H1 (cell line): ENCODE measurements at regions not wholly inside any gene's neighbourhood (a gene's known extent, or its start where the extent isn't known, plus 50 kb on each side); places are given as distances from the start of the nearest gene placed in this dataset.

Source experiments
- CTCF ChIA-PET: fragments of 300-600 bp; sonication (Branson Sonifier 250); formaldehyde crosslinking; loops from one replicate; lab custom pipeline; 2021; ENCODE audit not compliant: partially characterized antibody; lab: Charles Lee
- POLR2A ChIA-PET: fragments of 300-600 bp; sonication (Branson Sonifier 250); formaldehyde crosslinking; loops from one replicate; lab custom pipeline; 2021; ENCODE audit warnings: inconsistent platforms; ENCODE audit not compliant: partially characterized antibody; lab: Charles Lee
- DNase-seq, 2 experiments: peaks; one replicate each; pipeline versions ENCODE4 v3.0.0 to v3.0.0-alpha.2; 2010 to 2022; ENCODE audit warnings: low spot score in 2 of 2, low read depth in 1 of 2, mixed read lengths in 1 of 2
- FAIRE-seq: peaks from 2 replicates; lab custom pipeline; 2011; peaks lifted over from hg19 to GRCh38; lab: Jason Lieb, UNC
- H2AFZ ChIP-seq: 2 replicates; pipeline ENCODE4 v1.8.1; 2012; ENCODE audit warnings: low read length, inconsistent platforms
- H2AK5ac ChIP-seq: 2 replicates; pipeline ENCODE4 v1.6.1; 2013; ENCODE audit warnings: low read depth, low read length
- H2BK120ac ChIP-seq: replicated peaks from 2 replicates; pipeline ENCODE3; 2013; ENCODE audit warnings: low read depth, low read length, inconsistent platforms
- H2BK12ac ChIP-seq: 2 replicates; pipeline ENCODE4 v1.6.1; 2013; ENCODE audit warnings: low read depth, low read length
- H2BK15ac ChIP-seq: 2 replicates; pipeline ENCODE4 v1.6.1; 2013; ENCODE audit warnings: low read length
- H2BK20ac ChIP-seq: 2 replicates; pipeline ENCODE4 v1.6.1; 2013; ENCODE audit warnings: low read length
- H2BK5ac ChIP-seq: 2 replicates; pipeline ENCODE4 v1.6.1; 2013; ENCODE audit warnings: low read depth, low read length
- H3K14ac ChIP-seq: 2 replicates; pipeline ENCODE4 v1.6.1; 2013; ENCODE audit warnings: inconsistent platforms; ENCODE audit not compliant: insufficient read length
- H3K18ac ChIP-seq: 2 replicates; pipeline ENCODE4 v1.6.1; 2013; ENCODE audit warnings: low read length; ENCODE audit errors: extremely low read depth
- H3K23ac ChIP-seq: 2 replicates; pipeline ENCODE4 v1.6.1; 2013; ENCODE audit warnings: inconsistent platforms; ENCODE audit not compliant: insufficient read length
- H3K23me2 ChIP-seq: 2 replicates; pipeline ENCODE4 v1.6.1; 2013; ENCODE audit warnings: low read depth, low read length
- H3K27ac ChIP-seq: 2 replicates; pipeline ENCODE4 v1.6.1; 2011; ENCODE audit warnings: low read depth, low read length, inconsistent platforms
- H3K27me3 ChIP-seq, 4 experiments: replicated peaks in 1 of 4; 1 replicate in 1 of 4; 2 replicates in 3 of 4; pipeline versions ENCODE4 v1.6.1 to v1.8.1; 2011 to 2013; ENCODE audit warnings: low read length in 3 of 4, mild to moderate bottlenecking in 3 of 4, inconsistent platforms in 2 of 4, mixed read lengths in 2 of 4, moderate library complexity in 1 of 4; ENCODE audit not compliant: control insufficient read depth in 3 of 4, insufficient read depth in 3 of 4; ENCODE audit errors: extremely low read depth in 1 of 4
- H3K36me3 ChIP-seq, 4 experiments: 2 replicates each; pipeline versions ENCODE4 v1.6.1 to v1.8.1; 2011 to 2013; ENCODE audit warnings: mild to moderate bottlenecking in 4 of 4, low read length in 3 of 4, moderate library complexity in 2 of 4, control low read depth in 1 of 4, inconsistent platforms in 1 of 4; ENCODE audit not compliant: insufficient read depth in 4 of 4, control insufficient read depth in 2 of 4
- H3K4ac ChIP-seq: replicated peaks from 2 replicates; pipeline ENCODE3; 2013; ENCODE audit warnings: low read length, low read depth, mixed read lengths, inconsistent platforms; ENCODE audit not compliant: insufficient read length
- H3K4me1 ChIP-seq, 4 experiments: replicated peaks in 1 of 4; 1 replicate in 1 of 4; 2 replicates in 3 of 4; pipeline versions ENCODE4 v1.6.1 to v1.8.1; 2011 to 2013; ENCODE audit warnings: low read length in 3 of 4, inconsistent platforms in 2 of 4, mixed read lengths in 1 of 4; ENCODE audit not compliant: insufficient read depth in 4 of 4, control insufficient read depth in 3 of 4
- H3K4me2 ChIP-seq, 2 experiments: 2 replicates each; pipeline versions ENCODE4 v1.6.1 to v1.8.1; 2011 to 2013; ENCODE audit warnings: low read depth in 2 of 2, low read length in 2 of 2, control low read depth in 1 of 2, inconsistent platforms in 1 of 2, mild to moderate bottlenecking in 1 of 2; ENCODE audit not compliant: insufficient read depth in 1 of 2
- H3K4me3 ChIP-seq, 4 experiments: fragments of 200-600, 300-600 bp in 1 of 4; sonication (generic), shearing (Covaris generic), sonication (Bioruptor Twin) in 1 of 4; 2 replicates each; pipeline versions ENCODE4 v1.5.1 to v1.8.1; 2011 to 2016; ENCODE audit warnings: low read length in 4 of 4, low read depth in 3 of 4, control low read depth in 2 of 4, inconsistent platforms in 2 of 4, mild to moderate bottlenecking in 2 of 4, mixed read lengths in 1 of 4, moderate library complexity in 1 of 4; ENCODE audit not compliant: insufficient read depth in 2 of 4; ENCODE audit errors: extremely low read depth in 1 of 4
- H3K56ac ChIP-seq: replicated peaks from 2 replicates; pipeline ENCODE3; 2013; ENCODE audit warnings: low read depth, mild to moderate bottlenecking, mixed read lengths, low read length, inconsistent platforms; ENCODE audit not compliant: insufficient read length
- H3K79me1 ChIP-seq: 2 replicates; pipeline ENCODE4 v1.6.1; 2013; ENCODE audit warnings: low read depth, low read length, control low read depth
- H3K79me2 ChIP-seq, 2 experiments: 2 replicates each; pipeline versions ENCODE4 v1.6.1 to v1.8.1; 2012 to 2013; ENCODE audit warnings: low read length in 2 of 2, mild to moderate bottlenecking in 2 of 2, inconsistent platforms in 1 of 2; ENCODE audit not compliant: insufficient read depth in 2 of 2, control insufficient read depth in 1 of 2
- H3K9ac ChIP-seq, 4 experiments: replicated peaks in 1 of 4; 1 replicate in 1 of 4; 2 replicates in 3 of 4; pipeline versions ENCODE4 v1.6.1 to v1.8.1; 2011 to 2013; ENCODE audit warnings: low read depth in 3 of 4, low read length in 3 of 4, control low read depth in 2 of 4, mild to moderate bottlenecking in 2 of 4, moderate library complexity in 2 of 4, inconsistent platforms in 1 of 4; ENCODE audit errors: extremely low read depth in 1 of 4
- H3K9me3 ChIP-seq, 2 experiments: 2 replicates each; pipeline versions ENCODE4 v1.6.1 to v1.8.1; 2012 to 2013; ENCODE audit warnings: mild to moderate bottlenecking in 2 of 2, moderate library complexity in 2 of 2, control low read depth in 1 of 2, inconsistent platforms in 1 of 2, low read depth in 1 of 2, low read length in 1 of 2, mixed read lengths in 1 of 2; ENCODE audit not compliant: insufficient read depth in 2 of 2
- H4K20me1 ChIP-seq, 2 experiments: replicated peaks in 1 of 2; 2 replicates each; pipeline versions ENCODE3 to v1.8.1; 2011 to 2013; ENCODE audit warnings: inconsistent platforms in 2 of 2, low read length in 2 of 2, mild to moderate bottlenecking in 1 of 2; ENCODE audit not compliant: insufficient read depth in 2 of 2, control insufficient read depth in 1 of 2
- H4K5ac ChIP-seq: 2 replicates; pipeline ENCODE4 v1.6.1; 2013; ENCODE audit warnings: low read length, low read depth, mixed read lengths, inconsistent platforms; ENCODE audit not compliant: insufficient read length
- H4K8ac ChIP-seq: 2 replicates; pipeline ENCODE4 v1.8.0; 2013; ENCODE audit warnings: mild to moderate bottlenecking, moderate library complexity, low read length, inconsistent platforms; ENCODE audit not compliant: insufficient read depth; ENCODE audit errors: extremely low read depth
- H4K91ac ChIP-seq: replicated peaks from 2 replicates; pipeline ENCODE3; 2013; ENCODE audit warnings: low read length, mixed read lengths, inconsistent platforms; ENCODE audit not compliant: insufficient read length
- EP300 ChIP-seq, 2 experiments: IDR thresholded peaks; 1 replicate in 1 of 2; 2 replicates in 1 of 2; pipeline ENCODE4 v1.6.1; 2011 to 2012; ENCODE audit warnings: low read depth in 2 of 2, low read length in 2 of 2, mild to moderate bottlenecking in 2 of 2, borderline replicate concordance in 1 of 2, inconsistent platforms in 1 of 2, moderate library complexity in 1 of 2
- MAFK ChIP-seq: IDR thresholded peaks from 2 replicates; pipeline ENCODE4 v1.6.1; 2012; ENCODE audit warnings: low read depth, mild to moderate bottlenecking, improper control_type of control experiment, low read length
- SIX5 ChIP-seq: IDR thresholded peaks from 2 replicates; pipeline ENCODE4 v1.6.1; 2011; ENCODE audit warnings: mild to moderate bottlenecking, low read depth, low read length
- SUZ12 ChIP-seq: fragments of 200-600 bp; sonication (generic); IDR thresholded peaks from 2 replicates; pipeline ENCODE4 v1.6.1; 2012; ENCODE audit warnings: mild to moderate bottlenecking, inconsistent platforms, low read length, moderate library complexity, mixed read lengths
- TEAD4 ChIP-seq: IDR thresholded peaks from 2 replicates; pipeline ENCODE4 v1.6.1; 2012; ENCODE audit warnings: low read depth, low read length, inconsistent platforms, mixed read lengths
- WGBS, 2 experiments: shearing (Covaris generic) in 1 of 2; methylation state at CpG; one replicate each; pipeline versions ENCODE4 v1.1.6 to v1.1.7; 2013 to 2015; ENCODE audit warnings: low lambda C conversion rate in 2 of 2, mixed read lengths in 2 of 2, inconsistent platforms in 1 of 2, low coverage in 1 of 2, missing lambda C conversion rate in 1 of 2; ENCODE audit not compliant: insufficient replicate concordance in 2 of 2, insufficient coverage in 1 of 2, insufficient read length in 1 of 2; ENCODE audit errors: extremely low coverage in 1 of 2, missing lambda C conversion rate in 1 of 2; 5-methylcytosine and 5-hydroxymethylcytosine counted together

- H3K14ac ChIP-seq, result no peak overlapping the region
- no peak overlapping the region for H4K8ac ChIP-seq
- no peak overlapping the region for H3K27ac ChIP-seq
- ChIA-PET POLR2A (no interaction called here), CTCF (interaction anchor here (1.4 kb wide), 1 partner anchor 143 kb away, joined by 5 read pairs; no protein-coding TSS in a partner anchor)
- H2AFZ ChIP-seq, result peak overlapping the region; percentile 58
- H4K91ac ChIP-seq, result no peak overlapping the region
- no peak overlapping the region for H3K18ac ChIP-seq
- no peak overlapping the region for H4K5ac ChIP-seq
- no peaks in the 10 kb centered on the region for H3K79me1 ChIP-seq
- H2BK120ac ChIP-seq, result no peak overlapping the region
- no peak overlapping the region for H3K4me3 ChIP-seq
- WGBS, 2 experiments, result 89% methylated on average over 11 of the region's 11 CpGs; no CpG with 5 or more reads in 1 of the 2 experiments
- DNase-seq, result no peak
- FAIRE-seq, result no peak
- H3K4ac ChIP-seq, result no peak overlapping the region
- H3K9ac ChIP-seq, result no peak overlapping the region
- H3K36me3 ChIP-seq, result no peaks in the 10 kb centered on the region
- no peak overlapping the region for H2BK12ac ChIP-seq
- no peak overlapping the region for H3K23ac ChIP-seq
- no peaks in the 10 kb centered on the region for H3K4me1 ChIP-seq
- H3K56ac ChIP-seq, result no peak overlapping the region
- H3K9me3 ChIP-seq, result 0 out of 4 replicates have a peak, but pooled peaks cover 0 to 5% of the 10 kb centered on the region in 2 experiments
- no peak overlapping the region for H2BK20ac ChIP-seq
- H3K23me2 ChIP-seq, result no peaks in the 10 kb centered on the region
- no peak overlapping the region for H3K4me2 ChIP-seq
- H2BK15ac ChIP-seq, result no peak overlapping the region
- no peak for TF ChIP-seq SUZ12
- peak; percentile 62; the same call in 1 of the 2 replicates for TF ChIP-seq MAFK
- no peak for TF ChIP-seq SIX5
- no peak for TF ChIP-seq TEAD4
- TF ChIP-seq EP300 (IDR thresholded peaks at IDR 0.05; ENCODE audit: borderline replicate concordance in 1 of 2, low read depth in 2 of 2, low read length in 2 of 2), result no peak
- no peaks in the 10 kb centered on the region for H4K20me1 ChIP-seq
- no peak overlapping the region for H2AK5ac ChIP-seq
- H3K27me3 ChIP-seq, result no peaks in the 10 kb centered on the region
- no peaks in the 10 kb centered on the region for H3K79me2 ChIP-seq
- H2BK5ac ChIP-seq, result no peak overlapping the region
Observed at GRCh38 chr5:17359451-17360011, 138.5 kb upstream of the TAF11L2 start.
